ENCODE measurements at regions not wholly inside any gene's neighbourhood (a gene's known extent, or its start where the extent isn't known, plus 50 kb on each side); places are given as distances from the start of the nearest gene placed in this dataset.
"Not testable (repeated sequence)": the region's sequence is repeated elsewhere in the genome, so short reads cannot be mapped to it uniquely, and the experiment has no call there.

DNA sequence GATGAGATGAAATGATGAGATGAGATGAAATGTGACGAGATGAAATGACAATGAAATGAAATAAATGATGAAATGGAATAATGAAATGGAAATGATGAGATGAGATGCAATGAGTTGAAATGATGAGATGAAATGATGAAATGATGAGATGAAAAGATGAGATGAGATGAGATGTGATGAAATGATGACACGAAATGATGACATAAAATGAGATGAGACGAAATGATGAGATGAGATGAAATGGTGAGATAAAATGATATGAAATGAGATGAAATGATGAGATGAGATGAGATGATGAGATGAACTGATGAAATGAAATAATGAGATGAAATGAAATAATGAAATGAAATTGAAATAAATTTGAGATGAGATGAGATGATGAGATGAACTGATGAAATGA lies 232.2 kb downstream of the GOLGA6L6 start:
- intact Hi-C loops (cut with micrococcal nuclease): not testable (repeated sequence)

DNA sequence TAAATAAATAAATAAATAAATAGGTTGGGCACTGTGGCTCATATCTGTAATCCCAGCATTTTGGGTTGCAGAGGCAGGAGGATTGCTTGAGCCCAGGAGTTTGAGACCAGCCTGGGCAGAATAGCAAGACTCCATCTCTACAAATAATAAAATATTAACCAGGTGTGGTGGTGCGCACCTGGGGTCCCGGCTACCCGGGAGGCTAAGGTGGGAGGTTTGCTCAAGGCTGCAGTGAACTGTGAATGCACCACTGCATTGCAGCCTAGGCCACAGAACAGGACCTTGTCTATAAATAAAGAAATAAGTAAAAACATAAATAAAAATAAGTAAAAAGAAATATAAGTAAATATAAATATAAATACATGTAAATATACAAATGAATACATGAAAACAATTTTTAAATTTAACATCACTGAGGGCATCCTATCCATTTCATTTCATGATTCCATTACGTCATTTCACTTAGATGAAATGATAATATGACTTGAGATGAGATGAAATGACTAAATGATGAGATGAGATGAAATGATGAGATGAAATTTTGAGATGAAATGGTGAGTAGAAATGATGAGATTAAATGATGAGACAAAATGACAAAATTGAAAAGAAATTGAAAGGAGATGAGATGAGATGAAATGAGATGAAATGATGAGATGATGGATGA lies 233.4 kb downstream of the GOLGA6L6 start:
- intact Hi-C loops (cut with micrococcal nuclease): not testable (repeated sequence)

- intact Hi-C loops (cut with micrococcal nuclease): not testable (repeated sequence)
These were observed 234.5 kb downstream of the GOLGA6L6 start for GRCh38 chr15:20307137-20307536.

- intact Hi-C loops (cut with micrococcal nuclease): not testable (repeated sequence)
These were observed 235.0 kb downstream of the GOLGA6L6 start for GRCh38 chr15:20306497-20307106.

- intact Hi-C loops (cut with micrococcal nuclease): not testable (repeated sequence)
These were observed 235.7 kb downstream of the GOLGA6L6 start for GRCh38 chr15:20305912-20306311.

DNA sequence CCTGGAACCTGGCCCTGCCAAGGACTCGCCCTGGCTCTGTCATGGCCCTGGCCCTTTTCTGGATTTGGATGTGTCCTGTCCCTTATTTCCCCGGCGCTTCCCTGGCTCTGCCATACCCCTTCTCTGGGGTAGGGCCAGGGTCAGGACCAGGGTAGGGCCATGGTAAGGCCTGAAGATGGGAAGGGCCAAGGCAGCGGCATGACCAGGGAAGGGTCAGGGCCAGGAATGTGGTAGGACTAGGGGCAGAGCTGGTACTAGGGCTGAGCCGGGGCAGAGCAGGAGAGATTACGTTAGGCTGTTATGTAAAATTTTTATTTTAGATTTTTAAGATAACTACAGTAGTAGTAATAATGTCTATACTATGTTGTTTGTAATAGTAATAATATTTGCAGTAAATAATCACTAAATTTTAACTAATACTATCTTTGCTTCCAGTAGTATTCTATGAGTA lies 236.6 kb downstream of the GOLGA6L6 start:
- intact Hi-C loops (cut with micrococcal nuclease): not testable (repeated sequence)

GRCh38 chr15:20304282-20305014 lies 237.2 kb downstream of the GOLGA6L6 start:
- intact Hi-C loops (cut with micrococcal nuclease): not testable (repeated sequence)

DNA sequence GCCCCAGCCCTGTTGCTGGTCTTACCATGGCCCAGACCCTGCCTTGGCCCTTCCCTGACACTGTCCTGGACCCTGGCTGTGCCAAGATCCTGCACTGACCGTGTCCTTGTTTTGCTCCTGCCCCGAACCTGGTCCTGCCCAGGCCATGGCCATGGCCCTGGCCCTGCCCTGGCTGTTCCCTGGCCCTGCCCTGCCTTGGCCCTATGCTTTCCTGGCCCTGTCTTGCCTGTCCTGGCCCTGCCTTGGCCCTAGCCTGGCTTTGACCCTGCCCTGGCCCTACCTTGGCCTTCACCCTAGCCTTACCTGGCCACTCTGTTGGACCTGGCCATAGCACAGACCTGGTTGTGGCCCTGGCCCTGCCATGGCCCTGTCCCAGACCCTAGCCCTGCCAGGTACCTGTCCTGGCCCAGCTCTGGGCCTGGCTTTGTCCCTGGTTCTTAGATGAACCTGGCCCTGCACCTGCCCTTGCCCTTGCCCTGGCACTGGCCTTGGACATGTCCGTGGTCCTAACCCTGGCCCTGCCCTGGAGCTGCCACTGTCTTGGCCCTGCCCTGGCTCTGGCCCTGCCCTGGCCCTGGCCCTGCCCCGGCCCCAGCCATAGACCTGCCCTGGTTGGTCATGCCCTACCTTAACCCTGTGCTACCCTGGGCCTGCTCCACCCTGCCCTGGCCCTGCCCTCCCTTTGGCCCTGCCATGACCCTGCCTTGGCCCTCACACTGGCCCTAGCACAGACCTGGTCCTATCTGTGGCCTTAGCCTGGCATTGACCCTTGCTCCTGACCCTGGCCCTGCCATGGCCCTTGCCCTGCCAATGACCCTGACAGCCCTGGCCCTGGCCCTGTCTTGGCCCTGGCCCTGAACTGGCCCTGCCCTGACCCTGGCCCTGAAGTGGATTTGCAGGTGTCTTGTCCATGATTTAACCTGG lies 238.1 kb downstream of the GOLGA6L6 start:
- intact Hi-C loops (cut with micrococcal nuclease): not testable (repeated sequence)

GRCh38 chr15:20302141-20303069 lies 239.2 kb downstream of the GOLGA6L6 start:
- intact Hi-C loops (cut with micrococcal nuclease): not testable (repeated sequence)

DNA sequence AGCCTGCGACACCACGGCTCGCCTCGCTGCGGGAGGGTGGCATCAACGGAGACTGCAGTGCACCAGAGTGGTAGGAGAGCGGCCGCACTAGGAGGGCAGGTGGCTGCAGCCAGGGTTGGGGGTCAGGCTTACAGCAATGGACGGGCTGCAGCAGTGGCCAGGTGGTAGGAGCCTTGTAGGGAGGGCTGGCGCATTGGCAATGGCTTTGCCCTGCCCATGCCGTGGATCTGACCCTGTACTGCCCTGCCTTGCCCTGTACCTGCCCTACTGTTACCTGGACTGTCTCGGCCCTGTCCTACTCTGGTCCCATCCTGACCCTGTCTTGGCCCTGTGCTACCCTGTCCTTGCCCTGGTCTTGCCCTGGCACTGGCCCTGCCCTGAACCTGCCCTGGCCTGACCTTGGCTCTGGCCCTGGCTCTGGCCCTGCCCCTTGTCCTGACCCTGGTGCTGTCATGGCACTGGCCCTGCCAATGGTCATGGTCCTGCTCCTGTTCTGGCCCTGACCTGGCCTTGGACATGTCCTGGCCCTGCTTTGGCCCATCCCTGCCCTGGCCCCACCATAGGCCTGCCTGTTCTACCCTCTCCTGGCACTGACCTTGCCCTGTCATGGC lies 240.0 kb downstream of the GOLGA6L6 start:
- intact Hi-C loops (cut with micrococcal nuclease): not testable (repeated sequence)

- intact Hi-C loops (cut with micrococcal nuclease): not testable (repeated sequence)
These were observed 240.6 kb downstream of the GOLGA6L6 start for GRCh38 chr15:20301041-20301390.

- intact Hi-C loops (cut with micrococcal nuclease): not testable (repeated sequence)
These were observed 241.1 kb downstream of the GOLGA6L6 start for GRCh38 chr15:20300351-20301040.

DNA sequence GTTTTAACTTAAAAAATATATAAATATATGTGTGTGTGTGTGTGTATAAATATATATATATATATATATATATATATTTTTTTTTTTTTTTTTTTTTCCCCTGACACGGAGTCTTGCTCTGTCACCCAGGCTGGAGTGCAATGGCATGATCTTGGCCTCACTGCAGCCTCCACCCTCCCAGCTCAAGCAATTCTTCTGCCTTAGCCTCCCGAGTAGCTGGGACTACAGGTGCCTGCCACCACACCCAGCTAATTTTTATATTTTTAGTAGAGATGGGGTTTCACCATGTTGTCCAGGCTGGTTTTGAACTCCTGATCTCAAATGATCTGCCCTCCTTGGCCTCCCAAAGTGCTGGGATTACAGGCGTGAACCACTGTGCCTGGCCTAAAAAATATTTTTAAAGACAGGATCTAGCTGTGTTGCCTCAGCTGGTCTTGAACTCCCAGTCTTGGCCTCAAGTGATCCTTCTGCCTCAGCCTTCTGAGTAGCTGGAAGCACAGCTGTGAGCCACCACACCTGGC lies 243.9 kb downstream of the GOLGA6L6 start:
- intact Hi-C loops (cut with micrococcal nuclease): not testable (repeated sequence)

GRCh38 chr15:20296261-20296660 lies 245.3 kb downstream of the GOLGA6L6 start:
- intact Hi-C loops (cut with micrococcal nuclease): not testable (repeated sequence)

GRCh38 chr15:20295238-20295811 lies 246.3 kb downstream of the GOLGA6L6 start:
- intact Hi-C loops (cut with micrococcal nuclease): no loop called here

- intact Hi-C loops (cut with micrococcal nuclease): no loop called here
These were observed 246.9 kb downstream of the GOLGA6L6 start for GRCh38 chr15:20294651-20295237.

DNA sequence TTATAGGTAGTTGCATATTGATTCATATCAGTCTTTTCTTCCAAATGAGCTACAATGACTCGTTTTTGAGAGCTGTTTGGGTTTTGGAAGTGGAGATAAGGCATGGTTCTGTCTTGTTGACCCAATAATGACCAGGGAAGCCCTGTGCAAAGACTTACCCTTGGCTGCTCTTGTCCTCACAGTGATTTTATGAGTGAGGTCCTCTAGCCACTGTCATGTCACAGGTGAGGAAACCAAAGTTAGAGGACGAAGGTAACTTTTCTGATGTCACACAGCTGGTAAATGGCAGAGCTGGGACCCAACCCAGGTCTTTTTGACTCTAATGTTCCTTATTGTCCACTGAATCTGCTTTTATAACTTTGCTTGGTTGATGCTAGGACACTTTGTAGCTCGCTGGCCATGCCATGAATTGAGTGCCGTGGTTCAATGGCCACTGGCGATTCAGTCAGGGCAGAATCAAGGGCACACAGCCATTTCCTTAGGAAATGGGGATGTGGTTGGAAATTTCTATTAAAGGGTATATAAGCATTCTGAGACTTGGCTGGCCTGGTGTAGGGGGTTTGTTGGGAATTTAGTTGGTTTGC lies 249.1 kb downstream of the GOLGA6L6 start:
- intact Hi-C loops (cut with micrococcal nuclease): not testable (repeated sequence)

GRCh38 chr15:20291616-20292015 lies 250.0 kb downstream of the GOLGA6L6 start:
- intact Hi-C loops (cut with micrococcal nuclease): not testable (repeated sequence)
